ENCODE measurements at regions not wholly inside any gene's neighbourhood (a gene's known extent, or its start where the extent isn't known, plus 50 kb on each side); places are given as distances from the start of the nearest gene placed in this dataset.
"Not testable (repeated sequence)": the region's sequence is repeated elsewhere in the genome, so short reads cannot be mapped to it uniquely, and the experiment has no call there.

GRCh38 chr13:65275838-65276630, 1954.1 kb downstream of the PCDH9 start:
- Histone ChIP-seq H3K4me3 (no peak overlapping the region), H3K36me3 (ENCODE audit: low read depth) (no peaks in the 10 kb centered on the region), H3K9me3 (peaks cover 33% of the 10 kb centered on the region), H3K4me1 (ENCODE audit: low read depth) (no peaks in the 10 kb centered on the region)
- no peak for TF ChIP-seq CTCF (IDR thresholded peaks at IDR 0.05)
- DNase-seq (no peak), ATAC-seq (no peak)
- intact Hi-C loops (cut with DNase I, micrococcal nuclease) = no loop called here

- Histone ChIP-seq H3K36me3 (ENCODE audit: low read depth) (no peaks in the 10 kb centered on the region), H3K9me3 (peaks cover 33% of the 10 kb centered on the region), H3K4me1 (ENCODE audit: low read depth) (no peaks in the 10 kb centered on the region), H3K4me3 (no peak overlapping the region)
- no peak for TF ChIP-seq CTCF (IDR thresholded peaks at IDR 0.05)
- DNase-seq (no peak), ATAC-seq (no peak)
- intact Hi-C loops (cut with DNase I, micrococcal nuclease) = no loop called here
These were observed 1955.0 kb downstream of the PCDH9 start for GRCh38 chr13:65275108-65275507.

GRCh38 chr13:65273811-65274420, 1956.2 kb downstream of the PCDH9 start:
- H3K4me3 ChIP-seq; DNase-seq; intact Hi-C loops (cut with DNase I, micrococcal nuclease); H3K4me1 ChIP-seq (ENCODE audit: low read depth); H3K36me3 ChIP-seq (ENCODE audit: low read depth); ATAC-seq: not testable (repeated sequence)
- peaks cover 35% of the 10 kb centered on the region for H3K9me3 ChIP-seq

- H3K4me3 ChIP-seq = no peak overlapping the region
- intact Hi-C loops (cut with DNase I, micrococcal nuclease) = no loop called here
- H3K9me3 ChIP-seq = peaks cover 19% of the 10 kb centered on the region
- no peak for TF ChIP-seq CTCF (IDR thresholded peaks at IDR 0.05)
- ATAC-seq = no peak
- no peaks in the 10 kb centered on the region for H3K4me1 ChIP-seq (ENCODE audit: low read depth)
- DNase-seq = no peak
- H3K36me3 ChIP-seq (ENCODE audit: low read depth) = no peaks in the 10 kb centered on the region
These were observed 1962.1 kb downstream of the PCDH9 start for GRCh38 chr13:65268009-65268408.

- Histone ChIP-seq H3K4me3 (no peak overlapping the region), H3K4me1 (ENCODE audit: low read depth) (no peaks in the 10 kb centered on the region), H3K9me3 (peaks cover 14% of the 10 kb centered on the region), H3K36me3 (ENCODE audit: low read depth) (no peaks in the 10 kb centered on the region)
- no peak for DNase-seq
- intact Hi-C loops (cut with DNase I, micrococcal nuclease) = no loop called here
- ATAC-seq = no peak
- TF ChIP-seq CTCF (IDR thresholded peaks at IDR 0.05) = no peak
These were observed 1964.1 kb downstream of the PCDH9 start for GRCh38 chr13:65265988-65266387.

GRCh38 chr13:65264066-65264465, 1966.1 kb downstream of the PCDH9 start:
- Histone ChIP-seq H3K36me3 (ENCODE audit: low read depth) (no peaks in the 10 kb centered on the region), H3K4me1 (ENCODE audit: low read depth) (no peaks in the 10 kb centered on the region), H3K4me3 (no peak overlapping the region), H3K9me3 (peaks cover 12% of the 10 kb centered on the region)
- intact Hi-C loops (cut with DNase I, micrococcal nuclease) = no loop called here
- ATAC-seq (no peak), DNase-seq (no peak)
- TF ChIP-seq CTCF (IDR thresholded peaks at IDR 0.05) = no peak

Data from mucosa of descending colon (tissue), 3 donors.